ENCODE measurements at regions not wholly inside any gene's neighbourhood (a gene's known extent, or its start where the extent isn't known, plus 50 kb on each side); places are given as distances from the start of the nearest gene placed in this dataset.

GRCh38 chr3:147118611-147119010 lies 287.7 kb downstream of the ZIC4 start:
- TF ChIP-seq CTCF (IDR thresholded peaks at IDR 0.05; ENCODE audit: low read depth, low read length) (no peak), POLR2A (IDR thresholded peaks at IDR 0.05; ENCODE audit: extremely low read depth, insufficient read length) (no peak), MAX (IDR thresholded peaks at IDR 0.05; ENCODE audit: low read depth, low read length) (no peak)
